ENCODE measurements at regions not wholly inside any gene's neighbourhood (a gene's known extent, or its start where the extent isn't known, plus 50 kb on each side); places are given as distances from the start of the nearest gene placed in this dataset.
"Not testable (repeated sequence)": the region's sequence is repeated elsewhere in the genome, so short reads cannot be mapped to it uniquely, and the experiment has no call there.

DNA sequence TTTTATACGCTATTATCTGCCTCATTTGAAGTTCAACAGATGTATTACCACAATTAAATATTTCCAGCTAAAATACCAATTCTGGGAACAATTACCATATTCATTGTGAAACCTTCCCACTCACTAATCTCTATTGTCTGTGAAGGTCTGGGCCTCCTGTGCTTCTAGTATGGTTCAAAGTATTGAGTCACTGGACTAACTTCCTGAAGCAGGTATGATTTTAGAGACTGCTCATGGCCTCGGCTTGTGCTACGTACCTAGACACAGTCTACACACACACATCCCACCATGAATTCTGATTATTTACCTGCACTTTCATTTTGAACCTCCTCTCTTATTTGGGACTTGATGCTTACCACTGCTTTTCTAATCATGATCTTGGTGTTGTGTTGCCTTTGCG is 180.7 kb upstream of the EPHA4 start:
- DNase-seq: no peak

DNA sequence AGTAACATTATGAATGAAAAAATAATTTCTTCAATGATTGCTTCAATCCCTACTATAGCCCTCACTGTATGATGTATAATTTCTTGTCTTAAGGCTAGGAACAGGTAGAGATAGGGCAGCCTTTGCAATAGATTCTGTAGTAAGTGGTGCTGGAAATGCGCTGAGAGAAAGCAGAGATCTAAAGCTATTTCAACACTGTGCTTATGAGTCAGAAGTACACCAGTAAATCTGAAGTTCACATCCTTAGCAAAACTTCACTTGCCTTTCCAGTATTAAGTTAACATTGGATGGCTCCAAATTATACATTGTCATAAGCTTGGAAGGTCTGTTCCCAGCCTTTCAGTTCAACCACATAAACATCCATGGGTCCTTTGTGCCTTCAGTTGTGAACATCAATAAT is 178.2 kb upstream of the EPHA4 start:
- no peak for DNase-seq

DNA sequence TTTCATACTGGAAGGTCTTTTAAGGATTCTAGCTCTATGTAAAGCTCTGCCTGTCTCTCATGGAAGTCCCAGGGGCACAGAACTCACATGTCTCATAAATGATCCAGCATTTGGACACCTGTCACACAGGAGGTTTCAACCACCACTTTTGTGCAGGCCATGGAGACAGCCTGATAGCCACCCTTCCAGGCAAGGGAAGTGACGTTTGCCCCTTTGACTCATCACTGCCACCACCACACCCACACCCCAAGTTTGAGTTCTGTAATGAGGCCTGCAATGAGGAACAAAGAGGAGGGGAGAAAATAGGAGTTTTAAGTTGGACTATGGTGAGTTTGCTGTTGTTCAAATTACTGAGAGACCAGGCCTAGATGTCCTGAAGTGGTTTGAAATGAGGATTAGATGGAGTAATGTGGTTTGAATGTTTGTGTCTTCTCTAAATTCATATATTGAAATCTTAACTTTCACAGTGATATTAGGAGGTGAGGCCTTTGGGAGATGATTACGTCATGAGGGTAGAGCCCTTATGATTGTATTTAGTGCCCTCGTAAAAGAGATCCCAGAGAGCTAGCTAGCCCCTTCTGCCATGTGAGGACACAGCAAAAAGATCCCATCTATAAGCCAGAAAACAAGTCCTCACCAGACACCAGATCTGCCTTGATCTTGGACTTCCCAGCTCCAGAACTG is 175.3 kb upstream of the EPHA4 start:
- no peak for DNase-seq

DNA sequence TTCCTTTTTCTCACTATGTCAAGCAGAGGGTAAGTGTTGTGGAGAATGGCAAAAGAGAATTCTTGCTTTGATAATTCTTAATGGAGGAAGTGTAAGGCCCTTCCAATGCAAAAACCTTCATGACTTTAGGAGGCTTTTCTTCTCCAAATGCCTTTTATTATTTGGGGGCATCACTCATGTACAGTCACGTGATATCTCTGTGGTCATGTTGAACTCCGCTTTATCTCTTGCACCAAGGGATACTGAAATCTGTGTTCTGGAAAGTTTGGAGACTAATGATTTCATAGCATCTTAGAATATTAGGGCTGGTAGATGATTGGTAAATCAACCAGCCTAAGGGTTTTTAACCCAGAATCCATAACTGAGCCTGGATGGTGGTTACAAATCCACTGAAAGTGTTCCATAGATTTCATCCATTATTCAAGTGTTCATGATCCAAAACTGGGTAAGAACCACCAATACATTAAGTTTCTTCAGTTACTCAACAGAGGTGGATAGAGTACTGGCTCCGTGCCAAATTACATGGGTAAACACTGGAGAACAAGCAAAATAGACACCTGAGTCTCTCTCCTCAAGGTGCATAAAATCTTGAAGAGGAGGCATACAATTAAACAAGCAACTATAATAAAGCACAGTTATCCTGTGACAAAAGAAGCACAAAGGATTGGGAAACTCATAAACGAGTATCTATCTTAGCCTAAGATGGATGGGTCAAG is 169.6 kb upstream of the EPHA4 start:
- no peak for DNase-seq

DNA sequence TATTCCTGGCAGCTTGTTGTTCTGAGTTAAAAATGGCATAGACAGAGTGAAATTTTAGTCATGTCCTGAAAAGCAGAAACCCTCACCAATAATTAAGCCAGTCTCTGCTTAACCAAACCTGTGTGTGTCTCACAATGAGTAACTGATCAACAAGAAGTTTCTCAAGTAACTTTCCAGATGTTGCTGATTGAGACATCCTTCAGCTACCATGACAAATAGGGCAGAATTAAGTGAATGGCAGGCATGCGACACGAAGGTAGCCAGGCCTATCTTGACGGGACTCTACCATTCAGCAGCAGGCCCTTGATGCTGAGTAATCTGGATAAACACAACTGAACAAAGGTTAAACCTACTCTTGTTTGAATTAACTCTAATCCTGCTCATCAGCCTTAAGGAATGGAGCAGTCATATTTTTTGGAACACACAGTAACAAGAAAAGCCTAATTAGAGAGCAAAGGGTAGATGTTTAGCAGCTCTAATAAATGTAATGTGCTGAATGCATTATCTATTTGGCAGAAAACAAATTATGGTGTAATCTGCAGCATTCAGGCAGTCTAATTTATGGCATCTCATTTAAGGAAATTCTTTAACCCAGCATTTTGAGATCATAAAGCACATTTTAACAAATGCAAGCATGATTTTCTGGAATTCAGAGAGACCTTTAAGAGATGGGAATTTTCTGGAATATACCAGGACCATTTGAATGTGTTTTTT is 159.5 kb upstream of the EPHA4 start:
- no peak for DNase-seq

DNA sequence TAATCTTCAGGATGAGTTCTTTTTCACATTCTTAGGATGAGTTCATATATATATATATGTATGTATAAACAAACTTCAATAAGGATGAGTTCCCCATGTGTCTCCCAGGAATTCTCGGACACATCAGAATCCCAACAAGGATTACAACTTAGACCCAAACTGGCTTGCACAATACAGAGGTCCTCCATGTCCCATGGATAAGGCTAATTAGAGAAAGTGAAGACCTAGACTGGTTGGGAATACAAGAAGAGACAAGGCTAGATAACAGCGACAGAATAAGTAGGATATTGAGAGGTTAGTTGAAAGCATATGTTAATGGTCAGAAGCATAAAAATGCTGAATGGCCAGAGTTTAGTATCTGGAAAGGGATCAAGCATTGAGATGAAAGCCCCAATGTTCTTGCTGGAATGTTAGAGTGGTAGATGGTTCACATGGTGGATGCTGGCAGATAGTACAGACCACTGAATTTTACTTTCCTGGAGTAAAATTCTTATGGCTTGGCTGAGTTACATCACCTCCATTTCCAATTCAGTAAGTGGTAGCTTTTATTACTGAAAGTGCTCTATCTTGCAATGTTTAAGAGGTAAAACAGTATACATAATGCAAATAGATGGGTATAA is 154.9 kb upstream of the EPHA4 start:
- no peak for DNase-seq

DNA sequence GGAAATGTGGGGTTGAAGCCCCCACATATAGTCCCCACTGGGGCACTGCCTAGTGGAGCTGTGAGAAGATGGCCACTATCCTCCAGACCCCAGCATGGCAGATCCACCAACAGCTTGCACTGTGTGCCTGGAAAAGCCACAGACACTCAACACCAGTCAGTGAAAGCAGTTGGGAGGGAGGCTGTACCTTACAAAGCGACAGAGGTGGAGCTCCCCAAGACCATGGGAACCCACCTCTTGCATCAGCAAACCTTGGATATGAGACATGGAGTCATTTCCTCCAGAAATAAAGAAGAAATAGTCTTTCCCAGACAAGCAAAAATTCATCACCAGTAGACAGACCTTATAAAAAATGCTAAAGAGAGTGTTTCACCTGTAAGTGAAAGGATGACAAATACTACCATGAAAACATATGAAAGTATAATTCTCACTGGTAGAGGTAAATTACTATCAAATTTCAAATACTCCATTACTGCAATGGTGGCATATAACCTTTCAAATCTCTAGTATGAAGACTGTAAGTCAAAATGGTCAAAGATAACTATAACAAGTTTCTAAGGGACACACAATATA is 152.6 kb upstream of the EPHA4 start:
- DNase-seq: no peak

DNA sequence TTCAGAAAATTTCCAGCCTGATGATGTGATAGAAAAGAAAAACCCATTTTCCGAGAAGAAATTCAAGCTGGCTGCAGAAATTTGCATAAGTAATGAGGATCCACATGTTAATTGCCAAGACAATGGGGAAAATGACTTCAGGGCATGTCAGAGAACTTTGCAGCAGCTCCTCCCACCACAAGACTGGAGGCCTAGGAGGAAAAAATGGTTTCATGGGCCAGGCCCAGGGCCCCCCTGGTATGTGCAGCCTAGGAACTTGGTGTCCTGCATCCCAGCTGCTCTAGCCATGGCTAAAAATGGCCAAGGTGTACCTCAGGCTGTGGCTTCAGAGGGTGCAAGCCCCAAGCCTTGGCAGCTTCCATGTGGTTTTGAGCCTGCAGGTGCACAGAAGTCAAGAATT is 152.0 kb upstream of the EPHA4 start:
- not testable (repeated sequence) for DNase-seq

DNA sequence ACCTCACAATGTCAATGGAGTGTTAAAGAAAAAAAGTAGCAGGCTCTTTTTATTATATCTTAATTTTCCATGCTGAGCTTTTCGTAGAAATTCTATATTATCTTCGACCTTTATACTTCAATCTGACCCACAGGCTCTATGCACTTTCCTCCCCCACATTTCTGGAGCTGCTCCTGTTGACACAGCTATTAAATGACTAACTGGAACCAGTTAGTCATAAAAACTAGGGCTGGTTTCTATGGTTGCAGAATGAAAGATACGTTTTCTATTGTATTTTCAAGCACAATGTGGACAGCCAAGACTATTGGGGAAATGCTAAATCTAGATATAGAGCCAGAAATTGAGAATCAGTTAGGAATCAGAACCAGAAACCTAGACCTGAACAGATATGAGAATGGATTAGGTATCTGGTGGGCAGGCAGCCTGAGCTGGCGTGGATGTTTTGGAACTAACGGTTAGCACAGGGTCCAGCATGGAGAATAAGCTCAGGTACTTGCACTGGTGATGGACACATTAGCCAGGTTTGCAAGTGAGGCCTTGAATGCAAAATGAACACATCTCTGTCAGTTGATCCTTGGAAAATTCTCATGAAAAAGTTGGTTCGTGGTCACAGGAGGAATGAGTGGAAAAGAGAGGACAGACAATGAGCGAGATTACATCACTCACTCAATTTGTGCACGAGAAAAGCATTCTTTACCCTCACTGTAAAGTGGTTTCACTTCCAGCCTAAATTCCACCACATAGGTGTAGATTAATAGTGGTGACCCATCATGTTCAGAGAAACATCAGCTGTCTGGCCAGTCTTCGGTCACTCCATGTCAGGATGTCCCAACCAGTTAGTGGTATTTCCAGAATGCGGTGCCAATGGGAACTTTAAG is 144.6 kb upstream of the EPHA4 start:
- DNase-seq: no peak

DNA sequence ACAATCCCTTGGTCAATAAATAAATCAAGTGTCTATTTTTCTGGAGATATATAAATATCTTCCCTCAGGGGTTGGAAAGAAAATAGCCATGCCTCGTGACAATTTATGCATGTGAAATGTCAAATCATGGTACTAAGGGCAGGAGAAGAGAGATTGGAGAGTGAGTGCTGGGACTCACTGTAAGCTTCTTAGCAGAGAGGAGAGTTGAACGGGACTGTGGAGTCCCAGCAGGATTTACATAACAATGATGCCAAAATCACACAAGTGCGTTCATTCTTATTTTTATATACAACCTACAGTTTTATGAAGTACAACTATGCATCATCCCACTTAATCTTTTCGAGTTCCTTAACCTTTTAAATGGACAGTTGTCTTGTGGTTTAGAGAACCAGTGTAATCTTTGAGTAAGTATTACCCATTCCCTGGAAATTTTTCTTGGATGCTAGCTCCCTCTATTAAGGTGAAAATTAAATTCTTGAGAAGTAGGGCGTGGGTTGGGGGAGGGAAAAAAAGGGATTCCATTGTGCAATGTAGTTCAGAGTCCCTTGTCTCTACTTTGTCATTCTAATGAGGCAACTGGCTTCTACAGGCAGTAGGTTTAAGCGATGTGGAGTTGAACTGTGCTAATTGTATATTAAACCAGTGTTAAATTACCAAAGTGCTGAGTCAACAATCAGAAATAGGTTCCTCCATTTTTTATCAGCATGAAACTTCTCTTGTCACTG is 143.6 kb upstream of the EPHA4 start:
- no peak for DNase-seq

DNA sequence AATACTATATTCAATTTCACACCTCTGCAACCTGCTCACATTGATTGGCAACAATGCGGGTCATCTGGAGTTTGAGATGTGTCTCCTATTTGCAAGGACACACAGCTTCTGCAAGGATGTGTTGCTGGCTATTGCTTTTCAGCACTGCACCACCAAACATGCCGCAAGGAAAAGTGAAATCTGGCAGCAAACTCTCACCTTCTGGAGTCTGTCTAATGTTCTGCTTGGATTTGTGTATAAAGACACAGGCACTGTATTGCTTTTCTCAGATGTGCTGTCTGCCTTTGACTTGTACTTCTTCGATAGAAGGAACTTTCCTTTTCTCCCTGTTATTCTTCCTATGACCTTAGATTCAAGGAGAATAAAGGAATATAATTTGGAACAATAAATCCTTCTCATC is 138.6 kb upstream of the EPHA4 start:
- DNase-seq: no peak

DNA sequence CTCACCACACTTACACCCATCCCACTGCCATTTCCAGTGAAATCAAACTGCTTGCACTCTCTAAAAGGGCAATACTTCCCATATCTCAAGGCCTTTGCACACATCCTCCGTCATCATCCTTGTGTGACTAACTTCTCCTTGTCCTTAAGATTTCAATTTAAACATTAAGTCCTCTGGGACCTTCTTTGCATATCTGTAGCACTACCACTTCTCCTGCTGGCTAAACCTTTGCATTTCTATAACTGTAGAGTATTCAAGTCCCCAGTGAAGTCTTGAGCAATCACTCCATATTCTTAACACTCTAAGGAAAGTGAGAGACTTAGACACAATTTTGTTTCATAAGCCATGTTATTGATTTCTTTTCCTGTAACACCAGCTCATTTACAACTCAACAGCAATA is 136.8 kb upstream of the EPHA4 start:
- DNase-seq: no peak

DNA sequence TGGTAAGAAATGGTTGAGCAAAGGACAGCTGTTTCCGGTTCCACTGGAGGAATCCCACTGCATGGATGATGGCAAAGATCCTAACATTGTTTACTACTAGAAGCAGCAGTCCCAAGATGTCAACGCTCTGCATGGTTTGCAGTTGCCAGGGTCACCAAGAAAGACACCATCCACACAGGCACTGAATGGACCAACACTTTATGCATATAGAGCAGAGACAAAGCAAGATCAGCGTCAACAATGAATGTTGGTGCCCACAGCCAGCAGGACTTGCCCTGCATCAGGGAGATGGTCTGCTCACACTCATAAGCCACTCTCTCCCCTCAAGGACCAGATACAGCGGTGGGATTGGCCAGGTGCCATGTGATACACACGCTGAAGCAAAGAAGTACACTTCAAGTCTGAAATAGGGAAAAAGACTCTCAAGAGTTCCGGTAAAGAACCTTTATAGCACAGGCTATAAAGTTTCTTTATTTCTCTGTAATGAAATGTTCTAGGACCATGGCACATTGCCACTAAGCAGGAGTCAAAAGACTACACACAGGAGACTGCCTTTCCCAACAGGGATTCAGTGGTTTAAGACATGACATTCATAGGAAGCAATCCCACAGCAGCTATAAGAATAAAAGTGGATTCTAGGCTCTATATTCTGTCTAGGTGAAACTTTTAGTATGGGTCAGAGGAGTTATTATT is 133.2 kb upstream of the EPHA4 start:
- no peak for DNase-seq

DNA sequence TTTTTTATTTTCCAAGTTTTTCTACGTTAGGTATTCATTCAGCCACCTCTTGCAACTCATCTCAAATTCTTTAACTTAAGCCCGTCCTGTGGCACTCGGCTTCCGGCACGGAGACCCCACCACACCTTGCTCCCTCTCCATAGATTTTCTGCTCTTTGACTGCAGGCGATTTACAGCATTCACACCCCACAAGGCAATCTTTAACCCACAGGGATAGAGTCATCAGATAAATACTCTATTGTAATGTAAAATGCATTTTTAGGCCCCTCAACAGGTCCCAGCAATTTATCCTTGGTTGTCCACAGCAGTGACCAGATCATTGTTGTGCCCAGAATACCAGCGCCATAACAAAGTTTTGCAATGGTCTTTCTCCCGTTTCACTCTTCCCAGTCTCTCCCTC is 132.3 kb upstream of the EPHA4 start:
- DNase-seq: no peak

DNA sequence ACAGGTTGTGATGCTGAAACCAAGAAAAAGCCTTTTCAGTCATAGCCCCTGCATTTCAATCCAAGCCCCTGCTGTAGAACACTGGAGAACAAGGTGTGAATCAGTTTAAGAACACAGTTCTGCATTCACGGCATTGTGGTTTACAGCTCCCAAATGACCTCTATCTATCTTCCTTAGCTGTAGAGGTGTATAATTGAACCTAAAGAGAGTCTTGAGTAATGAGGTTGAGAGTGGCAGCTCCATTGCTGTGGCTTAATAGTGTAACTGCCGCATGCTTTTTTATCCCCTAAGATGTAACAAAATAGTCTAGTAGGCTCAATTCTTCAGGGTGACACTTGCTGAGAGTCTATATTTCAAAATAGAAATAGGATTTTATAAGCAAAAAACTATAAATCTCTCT is 121.3 kb upstream of the EPHA4 start:
- DNase-seq: no peak

DNA sequence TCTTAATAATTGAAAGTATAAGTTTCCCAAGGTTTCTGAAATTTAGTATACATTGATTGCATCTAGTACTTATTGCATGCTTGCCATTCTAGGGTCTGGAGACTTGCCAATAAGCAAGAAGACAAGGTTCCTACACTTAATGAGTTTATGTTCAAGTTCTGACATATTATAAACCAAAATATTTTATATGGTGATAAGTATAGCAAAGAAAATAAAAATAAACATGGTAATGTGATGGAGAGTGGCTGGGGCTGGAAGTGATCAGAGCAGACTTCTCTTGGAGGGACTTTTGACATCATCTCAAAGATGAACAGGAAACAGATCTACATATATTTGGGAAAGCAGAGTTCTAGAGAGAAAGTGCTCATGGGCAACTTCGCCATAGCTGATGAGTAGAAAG is 119.5 kb upstream of the EPHA4 start:
- DNase-seq: no peak

DNA sequence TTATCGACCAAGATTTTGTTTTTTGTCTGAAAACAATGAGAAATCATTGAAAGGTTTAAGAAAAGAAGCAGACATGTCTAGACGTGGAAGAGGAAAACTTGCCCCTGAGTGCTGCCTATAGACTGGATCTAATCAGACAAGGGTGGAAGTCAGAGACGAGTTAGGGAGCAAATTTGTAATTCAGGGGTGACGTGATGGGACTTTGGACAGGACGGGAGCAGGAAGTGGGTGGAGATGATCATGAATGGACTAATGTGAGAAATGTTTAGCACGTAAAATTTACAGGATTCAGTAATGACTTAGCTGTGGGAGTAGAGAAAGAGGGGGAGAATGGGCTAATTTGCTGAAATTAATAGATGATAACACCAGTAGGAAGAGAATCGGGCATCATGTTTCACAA is 117.0 kb upstream of the EPHA4 start:
- no peak for DNase-seq

DNA sequence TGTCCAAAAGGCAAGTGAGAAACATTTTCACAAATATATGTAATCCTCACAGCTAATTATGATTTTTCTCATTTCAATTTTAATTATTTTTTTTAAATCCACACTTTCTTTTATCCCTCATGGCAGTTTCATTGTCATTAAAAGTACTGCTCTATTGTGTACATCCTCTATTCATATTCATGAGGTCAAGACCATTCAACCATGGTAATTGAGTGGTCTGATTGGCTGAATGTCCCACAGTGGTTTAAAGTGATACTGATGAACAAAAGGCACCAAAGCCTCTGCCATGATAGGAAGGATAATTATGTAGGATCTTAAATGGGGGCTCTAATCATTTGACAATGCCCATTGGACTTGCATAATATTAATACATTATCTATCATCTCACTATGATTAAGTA is 108.4 kb upstream of the EPHA4 start:
- no peak for DNase-seq

DNA sequence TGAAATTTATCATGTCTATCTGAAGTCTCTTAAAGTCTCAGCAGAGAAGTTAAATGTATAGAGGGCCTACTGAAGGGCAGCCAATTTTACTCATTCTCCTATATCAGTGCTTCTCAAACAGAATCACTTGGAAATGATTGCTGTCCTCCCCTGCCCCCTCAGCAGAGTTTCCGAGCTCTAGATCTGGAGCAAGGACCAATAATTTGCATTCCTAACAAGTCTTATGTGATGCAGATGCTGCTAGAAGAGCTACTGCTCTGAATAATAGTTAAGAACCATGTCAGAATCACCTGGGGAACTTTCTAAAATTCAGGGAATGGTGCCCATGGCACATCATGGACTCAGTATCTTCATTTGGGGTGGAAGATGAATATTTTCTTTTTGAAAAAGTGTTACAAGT is 105.6 kb upstream of the EPHA4 start:
- DNase-seq: no peak

DNA sequence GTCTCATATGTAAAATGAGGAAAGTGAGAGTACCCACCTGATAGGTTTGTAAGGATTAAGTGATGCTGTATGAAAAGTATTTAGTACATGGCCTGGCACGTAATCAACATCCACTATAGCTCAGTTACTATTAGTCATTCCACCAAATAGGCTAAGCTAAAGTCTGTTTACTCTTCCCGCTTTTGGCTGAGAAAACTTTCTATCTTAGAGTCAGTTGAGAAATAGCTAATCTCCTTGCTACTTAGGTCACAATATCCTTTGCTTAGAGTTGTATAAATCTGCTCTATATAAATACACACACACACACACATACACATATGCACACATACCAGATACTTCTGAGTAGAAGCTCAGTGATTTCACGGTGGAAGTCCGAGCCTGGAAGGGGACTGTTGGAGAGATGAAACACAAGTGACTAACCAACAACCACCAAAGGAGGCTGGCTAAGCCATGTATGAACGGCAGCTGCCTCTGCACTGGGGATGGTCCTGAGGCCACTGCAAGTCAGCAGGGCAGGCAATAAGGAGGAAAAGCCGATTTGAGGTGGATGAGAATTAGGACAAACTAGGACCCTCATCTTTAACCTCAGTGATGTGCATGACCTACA is 104.6 kb upstream of the EPHA4 start:
- DNase-seq: no peak
